ENCODE measurements at regions not wholly inside any gene's neighbourhood (a gene's known extent, or its start where the extent isn't known, plus 50 kb on each side); places are given as distances from the start of the nearest gene placed in this dataset.
"Not testable (repeated sequence)": the region's sequence is repeated elsewhere in the genome, so short reads cannot be mapped to it uniquely, and the experiment has no call there.

GRCh38 chrX:9376111-9376510 lies 88.7 kb upstream of the TBL1X start:
- no peak overlapping the region for H3K4me2 ChIP-seq (ENCODE audit: low read length)
- peaks cover 8% of the 10 kb centered on the region for H3K27me3 ChIP-seq (ENCODE audit: control insufficient read depth, insufficient read depth, low read length)
- H3K9ac ChIP-seq (ENCODE audit: low read depth, low read length), result no peak overlapping the region
- H3K4me1 ChIP-seq (ENCODE audit: control insufficient read depth, insufficient read depth, low read length), result peaks cover 8% of the 10 kb centered on the region
- H3K36me3 ChIP-seq (ENCODE audit: insufficient read depth, low read length), result no peaks in the 10 kb centered on the region
- no peak overlapping the region for H3K4me3 ChIP-seq (ENCODE audit: low read length)
- H3K9me3 ChIP-seq (replicated peaks; ENCODE audit: low read length), result no peaks in the 10 kb centered on the region

DNA sequence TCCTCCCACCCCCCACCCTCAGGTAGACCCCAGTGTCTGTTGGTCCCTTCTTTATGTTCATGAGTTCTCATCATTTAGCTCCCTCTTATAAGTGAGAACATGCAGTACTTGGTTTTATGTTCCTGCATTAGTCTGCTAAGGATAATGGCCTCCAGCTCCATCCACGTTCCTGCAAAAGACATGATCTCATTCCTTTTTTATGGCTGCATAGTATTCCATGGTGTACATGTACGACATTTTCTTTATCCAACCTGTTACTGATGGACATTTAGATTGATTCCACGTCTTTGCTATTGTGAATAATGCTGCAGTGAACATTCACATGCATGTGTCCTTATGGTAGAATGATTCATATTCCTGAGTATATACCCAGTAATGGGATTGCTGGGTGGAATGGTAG lies 87.6 kb upstream of the TBL1X start:
- not testable (repeated sequence) for H3K4me2 ChIP-seq (ENCODE audit: low read length); H3K36me3 ChIP-seq (ENCODE audit: insufficient read depth, low read length); H3K9ac ChIP-seq (ENCODE audit: low read depth, low read length); H3K4me3 ChIP-seq (ENCODE audit: low read length); H3K9me3 ChIP-seq (replicated peaks; ENCODE audit: low read length); H3K27me3 ChIP-seq (ENCODE audit: control insufficient read depth, insufficient read depth, low read length); H3K4me1 ChIP-seq (ENCODE audit: control insufficient read depth, insufficient read depth, low read length)

GRCh38 chrX:9378980-9379696 lies 85.7 kb upstream of the TBL1X start:
- H3K4me3 ChIP-seq (ENCODE audit: low read length), result no peak overlapping the region
- H3K4me1 ChIP-seq (ENCODE audit: control insufficient read depth, insufficient read depth, low read length), result peaks cover 8% of the 10 kb centered on the region
- no peaks in the 10 kb centered on the region for H3K9me3 ChIP-seq (replicated peaks; ENCODE audit: low read length)
- H3K27me3 ChIP-seq (ENCODE audit: control insufficient read depth, insufficient read depth, low read length), result peaks cover 8% of the 10 kb centered on the region
- no peaks in the 10 kb centered on the region for H3K36me3 ChIP-seq (ENCODE audit: insufficient read depth, low read length)
- H3K4me2 ChIP-seq (ENCODE audit: low read length), result no peak overlapping the region
- H3K9ac ChIP-seq (ENCODE audit: low read depth, low read length), result no peak overlapping the region

DNA sequence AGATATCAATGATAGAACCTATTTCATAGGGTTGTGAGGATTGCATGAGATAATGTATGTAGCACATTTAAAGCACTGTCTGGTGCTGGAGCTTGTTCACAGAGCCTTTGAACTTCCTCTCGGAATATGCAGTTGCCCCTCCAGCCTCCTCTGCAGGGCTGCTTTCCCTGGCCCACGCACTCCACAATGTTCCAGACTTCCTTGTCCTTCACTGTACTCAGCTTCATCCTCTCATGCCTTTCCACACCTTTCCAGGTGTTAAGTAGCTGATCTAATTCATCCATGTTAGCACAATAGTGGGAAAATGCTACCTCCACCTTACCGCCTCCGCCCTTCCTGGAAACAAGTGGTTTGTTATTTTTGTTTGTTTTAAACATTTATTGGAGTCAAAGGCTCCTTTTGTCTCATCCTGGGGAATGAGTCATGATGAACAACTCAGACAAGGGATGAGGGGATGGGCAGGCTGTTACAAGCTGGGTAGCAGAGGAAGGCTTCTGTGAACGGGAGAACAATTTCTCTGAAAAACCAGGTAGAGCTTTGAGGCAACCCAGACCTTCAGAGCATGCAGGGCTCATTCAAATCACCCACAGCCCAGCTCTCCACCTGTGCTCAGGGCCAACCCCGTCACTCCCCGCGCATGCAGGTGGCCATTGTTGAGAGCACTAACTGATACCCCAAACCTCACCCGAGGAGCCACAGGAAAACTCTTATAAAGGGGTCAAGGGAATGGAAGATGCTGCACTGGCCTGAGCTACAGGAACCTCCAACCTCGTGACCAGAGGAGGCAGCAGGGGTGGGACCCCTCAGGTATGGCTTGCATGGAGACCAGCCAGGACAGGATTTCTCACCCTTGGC lies 84.9 kb upstream of the TBL1X start:
- no peak overlapping the region for H3K9ac ChIP-seq (ENCODE audit: low read depth, low read length)
- no peak overlapping the region for H3K4me2 ChIP-seq (ENCODE audit: low read length)
- no peaks in the 10 kb centered on the region for H3K9me3 ChIP-seq (replicated peaks; ENCODE audit: low read length)
- H3K4me1 ChIP-seq (ENCODE audit: control insufficient read depth, insufficient read depth, low read length), result peaks cover 8% of the 10 kb centered on the region
- H3K27me3 ChIP-seq (ENCODE audit: control insufficient read depth, insufficient read depth, low read length), result peaks cover 8% of the 10 kb centered on the region
- no peaks in the 10 kb centered on the region for H3K36me3 ChIP-seq (ENCODE audit: insufficient read depth, low read length)
- H3K4me3 ChIP-seq (ENCODE audit: low read length), result no peak overlapping the region

DNA sequence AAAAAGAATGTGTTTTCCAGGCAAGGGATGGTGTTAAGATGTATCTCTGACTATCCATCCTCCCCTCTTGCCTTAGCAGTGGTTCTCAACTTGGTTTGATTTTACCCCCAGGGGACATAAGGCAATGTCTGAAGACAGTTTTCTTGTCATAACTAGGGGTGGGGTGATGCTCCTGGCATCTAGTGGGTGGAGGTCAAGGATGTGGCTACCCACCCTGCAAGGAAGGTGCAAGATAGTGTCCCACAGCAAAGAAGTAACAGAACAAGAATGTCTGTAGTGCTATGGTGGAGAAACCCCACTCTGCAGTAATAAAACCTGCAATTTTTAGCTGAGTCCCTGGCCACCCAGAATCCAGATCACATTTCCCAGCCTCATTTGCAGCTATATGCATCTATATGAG lies 81.2 kb upstream of the TBL1X start:
- peaks cover 8% of the 10 kb centered on the region for H3K4me1 ChIP-seq (ENCODE audit: control insufficient read depth, insufficient read depth, low read length)
- H3K9me3 ChIP-seq (replicated peaks; ENCODE audit: low read length), result no peaks in the 10 kb centered on the region
- no peak overlapping the region for H3K4me2 ChIP-seq (ENCODE audit: low read length)
- no peak overlapping the region for H3K4me3 ChIP-seq (ENCODE audit: low read length)
- H3K36me3 ChIP-seq (ENCODE audit: insufficient read depth, low read length), result no peaks in the 10 kb centered on the region
- H3K9ac ChIP-seq (ENCODE audit: low read depth, low read length), result no peak overlapping the region
- H3K27me3 ChIP-seq (ENCODE audit: control insufficient read depth, insufficient read depth, low read length), result peaks cover 13% of the 10 kb centered on the region

DNA sequence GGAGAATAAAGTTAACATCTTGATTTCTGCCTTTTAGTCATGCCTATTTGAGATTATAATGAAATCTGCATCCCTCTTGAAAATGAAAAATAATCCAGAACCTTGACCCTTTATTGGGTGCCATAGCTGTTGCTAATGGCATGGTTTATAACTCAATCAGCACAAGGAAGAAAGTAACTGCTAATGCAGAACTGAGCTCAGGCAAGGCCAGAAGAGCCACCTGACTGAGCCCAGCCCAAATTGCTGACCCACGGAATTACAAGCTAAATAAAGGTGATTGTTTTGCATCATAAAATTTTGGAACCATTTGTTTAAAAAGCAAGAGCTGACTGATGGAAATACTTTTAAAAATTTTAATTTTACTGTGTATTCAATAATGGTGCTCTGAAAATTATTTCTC lies 76.4 kb upstream of the TBL1X start:
- H3K27me3 ChIP-seq (ENCODE audit: control insufficient read depth, insufficient read depth, low read length), result peaks cover 5% of the 10 kb centered on the region
- no peaks in the 10 kb centered on the region for H3K9me3 ChIP-seq (replicated peaks; ENCODE audit: low read length)
- no peaks in the 10 kb centered on the region for H3K4me1 ChIP-seq (ENCODE audit: control insufficient read depth, insufficient read depth, low read length)
- H3K4me3 ChIP-seq (ENCODE audit: low read length), result no peak overlapping the region
- H3K36me3 ChIP-seq (ENCODE audit: insufficient read depth, low read length), result no peaks in the 10 kb centered on the region
- no peak overlapping the region for H3K4me2 ChIP-seq (ENCODE audit: low read length)
- no peak overlapping the region for H3K9ac ChIP-seq (ENCODE audit: low read depth, low read length)

GRCh38 chrX:9390121-9390520 lies 74.7 kb upstream of the TBL1X start:
- Histone ChIP-seq H3K9ac (ENCODE audit: low read depth, low read length) (no peak overlapping the region), H3K4me2 (ENCODE audit: low read length) (no peak overlapping the region), H3K9me3 (replicated peaks; ENCODE audit: low read length) (no peaks in the 10 kb centered on the region), H3K4me3 (ENCODE audit: low read length) (no peak overlapping the region), H3K4me1 (ENCODE audit: control insufficient read depth, insufficient read depth, low read length) (no peaks in the 10 kb centered on the region), H3K36me3 (ENCODE audit: insufficient read depth, low read length) (no peaks in the 10 kb centered on the region), H3K27me3 (ENCODE audit: control insufficient read depth, insufficient read depth, low read length) (peaks cover 5% of the 10 kb centered on the region)

DNA sequence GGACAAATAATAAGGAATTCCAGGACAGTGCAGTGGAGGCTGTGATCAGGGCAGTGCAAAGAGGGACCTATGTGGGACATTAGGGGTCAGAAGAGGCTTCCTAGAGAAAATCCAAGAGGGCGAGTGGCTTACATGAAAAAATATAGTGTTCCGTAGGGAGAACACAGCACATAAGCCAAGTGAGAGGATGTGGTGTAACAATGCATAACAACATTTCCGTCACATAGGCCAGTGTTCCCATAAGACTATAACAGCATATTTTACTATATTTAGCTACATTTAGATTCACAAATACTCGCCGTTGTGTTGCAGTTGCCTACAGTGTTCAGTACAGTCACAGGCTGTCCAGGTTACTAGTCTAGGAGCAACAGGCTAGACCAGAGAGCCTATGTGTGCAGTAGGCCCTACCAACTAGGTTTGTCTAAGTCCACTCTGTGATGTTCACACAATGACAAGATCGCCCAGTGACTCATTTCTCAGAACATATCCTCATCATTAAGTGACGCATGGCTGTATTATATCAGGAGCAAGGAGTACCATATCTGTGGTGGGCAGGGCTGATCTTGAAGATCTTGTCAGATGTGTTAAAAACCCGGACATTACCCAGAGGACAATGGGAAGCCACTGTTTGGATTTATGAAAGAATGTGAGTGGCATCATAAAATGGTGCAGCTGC lies 74.0 kb upstream of the TBL1X start:
- Histone ChIP-seq H3K9me3 (replicated peaks; ENCODE audit: low read length) (no peaks in the 10 kb centered on the region), H3K4me2 (ENCODE audit: low read length) (no peak overlapping the region), H3K36me3 (ENCODE audit: insufficient read depth, low read length) (no peaks in the 10 kb centered on the region), H3K27me3 (ENCODE audit: control insufficient read depth, insufficient read depth, low read length) (peaks cover 5% of the 10 kb centered on the region), H3K4me3 (ENCODE audit: low read length) (no peak overlapping the region), H3K9ac (ENCODE audit: low read depth, low read length) (no peak overlapping the region), H3K4me1 (ENCODE audit: control insufficient read depth, insufficient read depth, low read length) (no peaks in the 10 kb centered on the region)

- no peaks in the 10 kb centered on the region for H3K9me3 ChIP-seq (replicated peaks; ENCODE audit: low read length)
- H3K4me3 ChIP-seq (ENCODE audit: low read length), result no peak overlapping the region
- no peak overlapping the region for H3K9ac ChIP-seq (ENCODE audit: low read depth, low read length)
- H3K4me1 ChIP-seq (ENCODE audit: control insufficient read depth, insufficient read depth, low read length), result no peaks in the 10 kb centered on the region
- peaks cover 1% of the 10 kb centered on the region for H3K27me3 ChIP-seq (ENCODE audit: control insufficient read depth, insufficient read depth, low read length)
- H3K4me2 ChIP-seq (ENCODE audit: low read length), result no peak overlapping the region
- H3K36me3 ChIP-seq (ENCODE audit: insufficient read depth, low read length), result no peaks in the 10 kb centered on the region
Measured at GRCh38 chrX:9392445-9392844, 72.4 kb upstream of the TBL1X start.

- Histone ChIP-seq H3K9me3 (replicated peaks; ENCODE audit: low read length) (no peaks in the 10 kb centered on the region), H3K4me3 (ENCODE audit: low read length) (no peak overlapping the region), H3K36me3 (ENCODE audit: insufficient read depth, low read length) (no peaks in the 10 kb centered on the region)
Measured at GRCh38 chrX:9393571-9393970, 71.3 kb upstream of the TBL1X start.

GRCh38 chrX:9394212-9394611 lies 70.6 kb upstream of the TBL1X start:
- Histone ChIP-seq H3K36me3 (ENCODE audit: insufficient read depth, low read length) (no peaks in the 10 kb centered on the region), H3K9me3 (replicated peaks; ENCODE audit: low read length) (no peaks in the 10 kb centered on the region), H3K9ac (ENCODE audit: low read depth, low read length) (no peak overlapping the region), H3K27me3 (ENCODE audit: control insufficient read depth, insufficient read depth, low read length) (no peaks in the 10 kb centered on the region), H3K4me2 (ENCODE audit: low read length) (no peak overlapping the region), H3K4me3 (ENCODE audit: low read length) (no peak overlapping the region), H3K4me1 (ENCODE audit: control insufficient read depth, insufficient read depth, low read length) (no peaks in the 10 kb centered on the region)

More at GRCh38 chrX:9393571-9393970, 71.3 kb upstream of the TBL1X start:
- Histone ChIP-seq H3K9ac (ENCODE audit: low read depth, low read length) (no peak overlapping the region), H3K27me3 (ENCODE audit: control insufficient read depth, insufficient read depth, low read length) (no peaks in the 10 kb centered on the region), H3K4me1 (ENCODE audit: control insufficient read depth, insufficient read depth, low read length) (no peaks in the 10 kb centered on the region), H3K4me2 (ENCODE audit: low read length) (no peak overlapping the region)
